HG02610 (cell line): ENCODE measurements at regions not wholly inside any gene's neighbourhood (a gene's known extent, or its start where the extent isn't known, plus 50 kb on each side); places are given as distances from the start of the nearest gene placed in this dataset.
A peak's percentile ranks its signal among the peaks of the same experiment; 100 is the strongest.

ENCODE experiments used
- ATAC-seq: cut with Tn5 transposase; IDR thresholded peaks from one replicate; pipeline ENCODE4 v1.9.1; 2021; ENCODE audit warnings: mild to moderate bottlenecking, moderate library complexity; ENCODE audit not compliant: unreplicated experiment

GRCh38 chr17:72403713-72404209, 282.9 kb downstream of the SOX9 start:
- ATAC-seq, result no peak

DNA sequence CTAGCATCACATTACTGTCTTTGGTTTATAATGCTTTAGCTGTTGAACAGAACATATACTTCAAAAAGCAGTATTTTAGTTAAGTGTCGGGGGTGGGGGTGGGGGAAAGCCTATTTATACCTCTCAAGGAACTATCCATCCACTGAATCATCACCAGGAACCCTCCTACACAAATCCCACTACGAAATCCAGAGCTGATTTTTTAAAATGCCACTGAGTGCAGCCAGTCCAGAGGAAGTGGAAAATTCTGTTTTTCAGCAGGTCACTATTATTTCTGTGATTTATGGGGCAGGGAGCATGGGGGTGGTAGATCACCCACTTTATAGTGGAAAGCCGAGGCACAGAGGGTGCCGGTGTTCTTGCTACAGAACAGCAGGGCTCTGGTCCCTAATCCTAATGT, 284.1 kb downstream of the SOX9 start:
- no peak for ATAC-seq

GRCh38 chr17:72405662-72406230, 284.9 kb downstream of the SOX9 start:
- ATAC-seq, result no peak

DNA sequence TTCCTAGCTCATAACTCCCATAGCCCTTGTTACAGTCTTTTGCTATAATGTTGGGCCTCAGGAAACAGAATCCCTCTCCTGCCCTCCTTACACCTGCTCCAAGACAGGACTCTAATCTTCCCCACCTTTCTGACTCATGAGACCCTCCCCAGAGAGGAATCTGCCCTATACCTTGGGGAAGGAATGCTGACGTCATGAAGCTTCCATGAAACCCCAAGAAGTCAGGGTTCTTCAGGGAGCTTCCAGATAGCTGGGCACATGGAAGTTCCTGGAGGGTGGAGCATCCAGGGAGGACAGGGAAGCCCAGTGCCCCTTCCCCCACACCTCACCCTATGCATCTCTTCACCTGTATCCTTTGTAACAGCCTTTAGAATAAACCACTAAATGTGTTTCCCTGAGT, 285.7 kb downstream of the SOX9 start:
- no peak for ATAC-seq

DNA sequence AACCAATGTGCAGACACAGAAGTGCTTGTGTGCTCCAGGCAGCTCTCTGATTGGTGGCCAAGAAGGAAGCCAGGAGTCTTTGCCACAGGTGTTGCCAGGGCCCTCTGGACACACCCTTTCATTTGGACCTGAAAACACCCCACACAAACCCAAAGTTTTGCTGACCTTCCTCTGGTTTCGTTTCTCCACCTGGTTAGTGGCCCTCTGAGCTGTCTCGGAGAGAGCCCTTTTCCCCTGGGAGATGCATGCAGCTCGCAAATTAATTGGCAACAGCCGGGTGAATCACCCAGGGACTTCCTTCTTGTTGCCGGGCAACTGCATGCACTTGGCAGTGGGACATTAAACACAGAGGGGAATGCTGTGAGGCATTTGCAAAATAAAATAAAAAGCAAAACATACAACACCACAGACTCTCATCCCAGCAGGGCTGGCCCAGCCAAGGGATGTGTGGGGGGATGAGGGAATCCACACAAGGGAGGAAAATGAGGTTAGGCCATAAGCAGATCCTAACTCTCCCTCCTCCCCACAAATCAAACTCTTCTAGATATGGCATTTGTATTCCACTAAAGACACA, 286.6 kb downstream of the SOX9 start:
- peak; percentile 79 for ATAC-seq

DNA sequence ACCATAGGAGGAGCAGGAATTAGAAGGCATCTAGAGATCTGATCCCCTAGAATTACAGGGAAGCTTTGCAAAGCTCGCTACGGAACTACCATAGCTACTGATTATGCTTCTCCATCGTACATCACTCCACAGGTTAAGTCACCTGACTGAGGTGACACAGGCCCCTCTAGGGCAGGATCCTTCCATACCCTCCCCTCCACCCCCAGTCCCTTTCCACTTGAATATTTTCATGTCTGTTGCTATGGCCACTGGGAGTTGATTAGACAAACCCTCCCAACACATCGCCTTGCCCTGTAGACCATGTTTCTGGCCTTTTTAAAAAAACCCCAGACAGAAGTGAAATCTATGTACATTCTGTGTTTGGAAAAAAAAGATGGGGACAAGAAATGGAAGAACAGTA, 287.1 kb downstream of the SOX9 start:
- peak; percentile 2 for ATAC-seq

DNA sequence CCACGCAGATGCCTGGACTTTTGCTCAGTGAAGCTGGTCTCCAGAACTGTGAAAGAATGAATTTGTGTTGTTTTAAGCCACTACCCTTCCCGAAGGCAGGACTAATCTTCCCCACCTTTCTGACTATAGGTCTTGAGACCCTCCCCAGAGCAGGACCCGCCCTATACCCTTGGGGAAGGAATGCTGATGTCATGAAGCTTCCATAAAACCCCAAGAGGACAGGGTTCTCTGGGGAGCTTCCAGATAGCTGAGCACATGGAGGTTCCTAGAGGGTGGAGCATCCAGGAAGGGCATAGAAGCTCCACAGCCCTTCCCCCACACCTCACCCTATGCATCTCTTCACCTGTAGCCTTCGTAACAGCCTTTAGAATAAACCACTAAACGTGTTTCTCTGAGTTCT, 287.8 kb downstream of the SOX9 start:
- ATAC-seq, result no peak

DNA sequence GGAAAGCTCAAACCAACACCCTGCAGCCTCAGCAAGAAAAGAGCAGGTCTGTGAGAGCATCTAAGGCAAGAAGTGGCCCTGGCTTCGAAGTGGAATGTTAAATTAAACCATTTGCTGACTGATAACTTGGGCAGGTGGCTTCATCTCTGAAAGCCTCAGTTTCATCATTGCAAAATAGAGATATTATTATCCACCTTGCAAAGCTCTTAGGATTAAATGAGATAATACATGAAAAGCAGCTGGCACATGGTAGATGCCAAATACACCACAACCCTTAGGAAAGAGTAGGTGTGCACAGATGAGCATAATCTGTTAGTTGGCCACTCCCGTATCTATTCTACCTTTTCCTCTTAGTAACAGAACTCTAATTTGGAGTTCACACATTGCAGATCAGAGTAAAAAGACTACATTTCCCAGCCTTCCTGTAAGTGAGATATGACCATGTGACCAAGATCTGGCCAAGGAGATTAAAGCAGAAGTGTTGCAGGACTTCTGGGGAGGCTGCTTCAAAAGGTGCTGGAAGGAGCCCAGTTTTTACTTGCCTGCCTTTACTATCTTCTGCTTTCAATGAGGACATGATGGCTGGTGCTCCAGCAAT, 288.7 kb downstream of the SOX9 start:
- ATAC-seq, result no peak

- ATAC-seq, result no peak
These were observed 290.3 kb downstream of the SOX9 start for GRCh38 chr17:72411124-72411563.

DNA sequence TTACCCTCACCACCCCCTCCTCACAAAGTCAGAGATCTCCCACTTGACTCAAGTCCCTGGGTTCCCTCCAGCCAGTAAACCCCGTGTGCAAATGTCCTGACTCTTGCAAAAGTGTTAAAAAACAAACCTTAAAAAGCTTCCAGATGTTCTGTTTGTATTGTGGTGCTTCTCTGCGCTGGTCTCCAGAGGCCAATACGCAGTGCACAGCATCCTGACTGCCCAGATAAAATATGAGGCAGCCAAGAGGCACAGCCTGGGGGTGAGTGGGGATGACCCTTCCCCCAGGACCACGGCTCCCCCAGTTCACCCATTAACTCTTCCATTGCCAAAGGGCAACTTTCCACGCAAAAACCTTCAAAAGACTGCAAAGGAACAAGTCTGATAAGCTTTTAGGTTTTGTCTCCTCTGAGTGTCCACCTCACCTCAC, 291.8 kb downstream of the SOX9 start:
- ATAC-seq, result no peak

DNA sequence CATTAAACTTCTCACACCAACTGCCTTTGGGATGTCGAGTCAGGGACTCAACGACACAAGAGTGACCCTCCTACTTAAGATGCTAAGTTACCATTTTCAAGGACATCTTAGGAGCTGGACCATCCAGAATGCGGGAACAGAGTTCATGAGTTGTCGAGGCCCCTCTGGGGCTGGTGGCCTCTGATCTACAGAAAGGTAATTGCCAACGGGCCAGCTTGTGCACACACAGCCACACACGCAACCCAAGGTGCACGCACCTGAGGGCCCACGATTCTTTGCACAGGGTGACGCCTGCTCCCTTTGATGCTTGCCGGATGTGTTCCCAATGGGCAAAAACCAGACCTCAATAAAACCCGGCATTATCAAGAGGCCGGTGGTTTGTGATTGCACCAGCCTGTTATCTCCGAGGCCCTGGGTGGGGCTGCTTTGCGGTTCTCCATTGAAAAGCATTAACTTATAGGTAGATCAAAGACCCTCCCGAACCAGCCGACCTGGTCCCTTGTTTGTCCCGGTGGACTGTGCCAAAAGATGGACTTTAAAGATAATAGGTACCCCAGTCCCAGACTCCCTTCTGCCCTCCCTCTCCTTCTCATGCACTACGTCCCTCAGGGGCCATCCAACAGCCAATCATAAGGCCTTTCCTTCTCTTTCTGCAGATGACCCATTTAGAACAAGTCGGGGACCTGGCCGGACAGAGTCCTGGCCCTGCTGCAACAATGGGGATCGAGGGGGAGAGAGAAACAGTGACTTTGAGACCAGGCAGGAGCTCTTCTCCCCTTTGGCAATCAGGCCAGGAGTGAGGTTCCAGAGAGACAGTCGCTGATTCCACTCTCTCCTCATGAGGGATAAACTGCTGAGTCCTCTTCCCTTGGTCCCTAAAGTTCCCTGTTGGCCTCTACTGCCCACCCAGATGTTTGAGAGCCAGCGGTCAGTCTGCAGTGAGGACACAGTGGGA, 292.5 kb downstream of the SOX9 start:
- ATAC-seq, result no peak

- ATAC-seq, result no peak
These were observed 293.2 kb downstream of the SOX9 start for GRCh38 chr17:72414032-72414396.

DNA sequence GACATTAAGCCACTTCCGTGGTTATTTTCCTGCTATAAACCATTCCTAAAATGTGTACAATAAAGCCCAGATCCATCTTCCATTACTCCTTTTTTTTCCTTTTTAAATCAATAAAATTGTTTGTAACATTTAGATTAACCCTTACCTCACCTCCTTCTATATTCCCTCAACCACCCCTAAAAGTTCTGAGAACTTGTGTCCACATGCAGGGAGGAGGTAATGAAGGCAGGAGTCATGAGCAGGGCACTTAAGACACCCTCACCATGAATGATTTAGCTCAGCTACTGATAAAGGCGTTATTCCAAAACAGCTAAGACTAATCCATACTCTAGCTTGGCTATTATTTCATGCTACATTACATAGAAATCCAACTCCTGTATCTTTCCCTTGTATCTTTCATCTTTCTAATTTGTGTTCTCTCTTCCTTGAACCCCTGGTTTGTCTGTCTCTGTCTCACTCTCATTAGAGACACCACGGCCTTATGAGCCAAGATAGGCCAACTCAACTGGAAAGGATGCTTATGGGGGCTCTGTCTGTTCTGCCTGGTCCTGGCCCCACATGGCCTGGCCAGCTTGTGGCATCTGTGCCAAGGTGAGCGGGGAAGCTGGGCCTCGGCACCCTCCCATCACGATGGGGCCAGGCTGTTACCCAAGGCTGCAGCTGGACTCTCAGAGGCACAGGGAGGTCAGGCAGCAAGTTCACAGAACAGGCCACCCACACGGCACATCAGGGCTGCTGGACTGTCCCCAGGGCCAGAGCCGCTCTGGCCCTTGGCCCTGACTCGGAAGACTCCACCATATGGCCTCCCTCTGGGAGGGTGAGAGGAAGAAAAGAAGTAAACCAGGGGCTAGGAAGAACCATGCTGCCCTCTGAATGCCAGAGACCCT, 294.4 kb downstream of the SOX9 start:
- no peak for ATAC-seq

GRCh38 chr17:72416054-72416675, 295.3 kb downstream of the SOX9 start:
- ATAC-seq, result no peak

GRCh38 chr17:72416905-72417304, 296.1 kb downstream of the SOX9 start:
- ATAC-seq, result no peak

DNA sequence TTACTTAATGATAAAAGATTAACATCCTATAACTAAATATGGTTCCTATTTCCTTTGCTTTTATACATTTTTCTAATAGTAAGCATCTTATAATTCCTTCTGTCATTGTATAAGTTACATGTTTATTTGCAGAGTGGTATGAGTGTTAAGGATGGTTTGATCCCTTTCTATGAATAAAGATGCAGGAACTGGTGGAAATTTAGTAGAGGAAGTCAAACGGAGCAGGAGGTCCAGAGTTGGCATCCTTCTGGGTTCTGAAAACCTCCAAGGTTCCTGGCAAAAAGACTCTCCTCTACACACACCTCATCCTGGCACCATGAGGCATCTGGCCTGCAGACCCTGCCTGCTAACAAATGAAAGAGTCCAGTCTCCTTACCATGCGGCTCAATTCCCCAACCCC, 296.8 kb downstream of the SOX9 start:
- no peak for ATAC-seq

- ATAC-seq, result peak; percentile 40
These were observed 299.3 kb downstream of the SOX9 start for GRCh38 chr17:72419866-72420774.

- no peak for ATAC-seq
These were observed 299.9 kb downstream of the SOX9 start for GRCh38 chr17:72420775-72421127.
